ENCODE measurements at regions not wholly inside any gene's neighbourhood (a gene's known extent, or its start where the extent isn't known, plus 50 kb on each side); places are given as distances from the start of the nearest gene placed in this dataset.

GRCh38 chr2:224221455-224221913 is 180.4 kb downstream of the FAM124B start:
- TF ChIP-seq CTCF (conservative IDR thresholded peaks at IDR 0.05 in 1 of 2, IDR thresholded peaks at IDR 0.05 in 1 of 2; ENCODE audit: low read depth in 1 of 2, low read length in 2 of 2) (no peak), EZH2 (IDR thresholded peaks at IDR 0.05; ENCODE audit: low read length, missing control alignments) (no peak)

All from fibroblast of lung (primary cell).